IMR-90 (cell line): ENCODE measurements at regions not wholly inside any gene's neighbourhood (a gene's known extent, or its start where the extent isn't known, plus 50 kb on each side); places are given as distances from the start of the nearest gene placed in this dataset.

Source experiments
- BHLHE40 ChIP-seq: fragments of 150-350 bp; IDR thresholded peaks from 2 replicates; pipeline ENCODE4 v1.6.1; 2016; ENCODE audit warnings: mild to moderate bottlenecking, low read depth, low read length
- MAFK ChIP-seq: IDR thresholded peaks from 2 replicates; pipeline ENCODE4 v1.6.1; 2012; ENCODE audit warnings: low read depth, low read length, improper control_type of control experiment
- MAZ ChIP-seq: IDR thresholded peaks from 2 replicates; pipeline ENCODE4 v1.6.1; 2012; ENCODE audit warnings: low read depth, mild to moderate bottlenecking, low read length, improper control_type of control experiment, moderate library complexity, borderline replicate concordance
- MXI1 ChIP-seq: IDR thresholded peaks from 2 replicates; pipeline ENCODE4 v1.6.1; 2012; ENCODE audit warnings: low read depth, mild to moderate bottlenecking, low read length, moderate library complexity, borderline replicate concordance
- POLR2A ChIP-seq: IDR thresholded peaks from 2 replicates; pipeline ENCODE4 v1.6.1; 2012; ENCODE audit warnings: mild to moderate bottlenecking, low read depth, low read length
- RAD21 ChIP-seq: IDR thresholded peaks from 2 replicates; pipeline ENCODE4 v1.6.1; 2012; ENCODE audit warnings: low read length, improper control_type of control experiment
- RCOR1 ChIP-seq: IDR thresholded peaks from 2 replicates; pipeline ENCODE4 v1.6.1; 2012; ENCODE audit warnings: mild to moderate bottlenecking, low read length, improper control_type of control experiment; ENCODE audit not compliant: insufficient replicate concordance
- SMC3 ChIP-seq: fragments of 150-350 bp; IDR thresholded peaks from 2 replicates; pipeline ENCODE4 v1.6.1; 2016; ENCODE audit warnings: low read depth, mild to moderate bottlenecking, antibody characterized with exemption, low read length, moderate library complexity
- TF ChIP-seq, protein P1 (sequence below): conservative IDR thresholded peaks from 2 replicates; pipeline ENCODE4 v1.5.1; 2012; ENCODE audit warnings: mild to moderate bottlenecking, low read depth, low read length, improper control_type of control experiment
- TF ChIP-seq, protein P2 (sequence below): fragments of 150-350 bp; IDR thresholded peaks from 2 replicates; pipeline ENCODE4 v1.6.1; 2017; ENCODE audit warnings: mild to moderate bottlenecking, antibody characterized with exemption, low read length, low read depth

GRCh38 chr13:107643615-107644014, 571.7 kb downstream of the LIG4 start:
- TF ChIP-seq, protein P1, sequence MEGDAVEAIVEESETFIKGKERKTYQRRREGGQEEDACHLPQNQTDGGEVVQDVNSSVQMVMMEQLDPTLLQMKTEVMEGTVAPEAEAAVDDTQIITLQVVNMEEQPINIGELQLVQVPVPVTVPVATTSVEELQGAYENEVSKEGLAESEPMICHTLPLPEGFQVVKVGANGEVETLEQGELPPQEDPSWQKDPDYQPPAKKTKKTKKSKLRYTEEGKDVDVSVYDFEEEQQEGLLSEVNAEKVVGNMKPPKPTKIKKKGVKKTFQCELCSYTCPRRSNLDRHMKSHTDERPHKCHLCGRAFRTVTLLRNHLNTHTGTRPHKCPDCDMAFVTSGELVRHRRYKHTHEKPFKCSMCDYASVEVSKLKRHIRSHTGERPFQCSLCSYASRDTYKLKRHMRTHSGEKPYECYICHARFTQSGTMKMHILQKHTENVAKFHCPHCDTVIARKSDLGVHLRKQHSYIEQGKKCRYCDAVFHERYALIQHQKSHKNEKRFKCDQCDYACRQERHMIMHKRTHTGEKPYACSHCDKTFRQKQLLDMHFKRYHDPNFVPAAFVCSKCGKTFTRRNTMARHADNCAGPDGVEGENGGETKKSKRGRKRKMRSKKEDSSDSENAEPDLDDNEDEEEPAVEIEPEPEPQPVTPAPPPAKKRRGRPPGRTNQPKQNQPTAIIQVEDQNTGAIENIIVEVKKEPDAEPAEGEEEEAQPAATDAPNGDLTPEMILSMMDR: no peak
- TF ChIP-seq BHLHE40 (no peak), MAZ (no peak), POLR2A (no peak), RCOR1 (no peak), SMC3 (no peak), RAD21 (no peak), MAFK (no peak), MXI1 (no peak)
- TF ChIP-seq, protein P2, sequence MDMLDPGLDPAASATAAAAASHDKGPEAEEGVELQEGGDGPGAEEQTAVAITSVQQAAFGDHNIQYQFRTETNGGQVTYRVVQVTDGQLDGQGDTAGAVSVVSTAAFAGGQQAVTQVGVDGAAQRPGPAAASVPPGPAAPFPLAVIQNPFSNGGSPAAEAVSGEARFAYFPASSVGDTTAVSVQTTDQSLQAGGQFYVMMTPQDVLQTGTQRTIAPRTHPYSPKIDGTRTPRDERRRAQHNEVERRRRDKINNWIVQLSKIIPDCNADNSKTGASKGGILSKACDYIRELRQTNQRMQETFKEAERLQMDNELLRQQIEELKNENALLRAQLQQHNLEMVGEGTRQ: no peak
